LNCaP clone FGC (cell line): ENCODE measurements at regions not wholly inside any gene's neighbourhood (a gene's known extent, or its start where the extent isn't known, plus 50 kb on each side); places are given as distances from the start of the nearest gene placed in this dataset.
"Not testable (repeated sequence)": the region's sequence is repeated elsewhere in the genome, so short reads cannot be mapped to it uniquely, and the experiment has no call there.

ENCODE experiments used
- DNase-seq: peaks from one replicate; pipeline ENCODE4 v3.0.0-alpha.2; 2011; ENCODE audit warnings: low read depth
- H3K4me3 ChIP-seq: 2 replicates; pipeline ENCODE4 v1.5.1; 2011; ENCODE audit warnings: mild to moderate bottlenecking, low read depth, low read length, control low read depth
- TF ChIP-seq, protein P1 (sequence below): IDR thresholded peaks from 2 replicates; pipeline ENCODE4 v1.5.1; 2012; ENCODE audit warnings: mild to moderate bottlenecking; ENCODE audit not compliant: control insufficient read depth, insufficient read depth; ENCODE audit errors: extremely low read depth

DNA sequence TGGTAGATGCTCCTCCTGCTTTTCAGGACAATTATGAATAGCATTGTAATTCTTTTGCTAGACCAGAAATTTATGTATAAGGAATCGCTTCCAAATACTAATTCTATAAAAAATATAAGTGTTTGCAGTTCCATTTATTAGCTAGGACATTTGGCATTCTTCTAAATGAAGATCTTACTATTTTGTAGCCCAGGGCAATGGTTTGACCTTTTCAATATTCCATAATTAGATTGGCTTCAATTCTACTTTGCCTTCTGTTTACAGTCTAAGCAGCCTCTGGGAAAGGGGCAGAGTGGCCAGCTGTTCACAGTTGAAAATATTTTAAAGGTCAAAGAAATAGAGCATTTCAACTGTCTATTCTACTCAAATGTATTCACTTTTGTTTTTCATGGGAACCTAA, 912.1 kb upstream of the GRIA3 start:
- DNase-seq, result peak; percentile 76
- TF ChIP-seq, protein P1, sequence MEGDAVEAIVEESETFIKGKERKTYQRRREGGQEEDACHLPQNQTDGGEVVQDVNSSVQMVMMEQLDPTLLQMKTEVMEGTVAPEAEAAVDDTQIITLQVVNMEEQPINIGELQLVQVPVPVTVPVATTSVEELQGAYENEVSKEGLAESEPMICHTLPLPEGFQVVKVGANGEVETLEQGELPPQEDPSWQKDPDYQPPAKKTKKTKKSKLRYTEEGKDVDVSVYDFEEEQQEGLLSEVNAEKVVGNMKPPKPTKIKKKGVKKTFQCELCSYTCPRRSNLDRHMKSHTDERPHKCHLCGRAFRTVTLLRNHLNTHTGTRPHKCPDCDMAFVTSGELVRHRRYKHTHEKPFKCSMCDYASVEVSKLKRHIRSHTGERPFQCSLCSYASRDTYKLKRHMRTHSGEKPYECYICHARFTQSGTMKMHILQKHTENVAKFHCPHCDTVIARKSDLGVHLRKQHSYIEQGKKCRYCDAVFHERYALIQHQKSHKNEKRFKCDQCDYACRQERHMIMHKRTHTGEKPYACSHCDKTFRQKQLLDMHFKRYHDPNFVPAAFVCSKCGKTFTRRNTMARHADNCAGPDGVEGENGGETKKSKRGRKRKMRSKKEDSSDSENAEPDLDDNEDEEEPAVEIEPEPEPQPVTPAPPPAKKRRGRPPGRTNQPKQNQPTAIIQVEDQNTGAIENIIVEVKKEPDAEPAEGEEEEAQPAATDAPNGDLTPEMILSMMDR, result no peak

DNA sequence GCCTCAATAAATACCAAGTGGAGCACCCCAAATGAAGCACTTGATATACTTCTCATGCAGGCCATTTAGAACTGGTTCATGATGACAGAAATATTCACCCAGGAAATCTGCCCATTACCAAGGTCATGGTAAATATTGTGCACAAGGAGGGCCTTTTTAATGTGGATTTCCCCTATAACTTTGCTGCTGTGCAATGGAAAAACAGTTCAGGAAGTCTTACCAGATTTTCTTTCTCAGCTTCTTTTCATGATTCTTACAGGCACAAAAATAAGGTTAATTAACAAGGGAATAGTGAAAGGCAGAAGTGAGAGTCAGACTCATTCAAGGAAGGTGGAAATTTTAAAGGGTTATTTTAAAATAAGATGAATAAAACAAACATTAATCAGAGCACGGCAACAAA, 904.3 kb upstream of the GRIA3 start:
- H3K4me3 ChIP-seq, result no peak overlapping the region
- TF ChIP-seq, protein P1, result no peak
- DNase-seq, result no peak

More for the DNA sequence above, 912.1 kb upstream of the GRIA3 start:
- H3K4me3 ChIP-seq, result no peak overlapping the region

DNA sequence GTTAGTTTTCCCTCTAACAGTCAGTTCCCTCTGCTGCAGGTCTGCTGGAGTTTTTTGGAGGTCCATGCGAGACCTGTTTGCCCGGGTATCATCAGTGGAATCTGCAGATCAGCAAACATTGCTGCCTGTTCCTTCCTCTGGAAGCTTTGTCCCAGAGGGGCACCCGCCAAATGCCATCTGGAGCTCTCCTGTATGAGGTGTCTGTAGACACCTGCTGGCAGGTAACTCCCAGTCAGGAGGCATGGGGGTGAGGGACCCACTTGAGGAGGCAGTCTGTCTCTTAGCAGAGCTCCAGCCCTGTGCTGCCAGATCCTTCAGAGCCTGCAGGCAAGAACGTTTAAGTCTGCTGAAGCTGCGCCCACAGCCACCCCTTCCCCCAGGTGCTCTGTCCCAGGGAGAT, 884.3 kb upstream of the GRIA3 start:
- DNase-seq, H3K4me3 ChIP-seq: not testable (repeated sequence)

DNA sequence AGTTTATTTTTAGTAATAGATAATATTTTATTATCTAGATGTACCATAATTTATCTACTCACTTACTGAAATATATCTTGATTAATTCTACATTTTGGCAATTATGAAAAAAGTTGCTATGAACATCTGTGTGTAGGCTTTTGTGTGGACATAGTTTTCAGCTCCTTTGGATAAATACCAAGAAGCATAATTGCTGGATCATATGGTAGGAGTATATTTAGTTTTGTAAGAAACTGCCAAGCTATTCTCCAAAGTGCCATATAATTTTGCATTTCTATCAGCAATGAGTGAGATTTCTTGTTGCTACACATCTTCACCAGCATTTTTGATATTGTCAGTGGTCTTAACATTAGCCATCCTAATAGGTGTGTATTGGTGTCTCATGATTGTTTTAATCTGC, 882.6 kb upstream of the GRIA3 start:
- TF ChIP-seq, protein P1, result no peak
- DNase-seq, result no peak
- H3K4me3 ChIP-seq, result no peak overlapping the region

DNA sequence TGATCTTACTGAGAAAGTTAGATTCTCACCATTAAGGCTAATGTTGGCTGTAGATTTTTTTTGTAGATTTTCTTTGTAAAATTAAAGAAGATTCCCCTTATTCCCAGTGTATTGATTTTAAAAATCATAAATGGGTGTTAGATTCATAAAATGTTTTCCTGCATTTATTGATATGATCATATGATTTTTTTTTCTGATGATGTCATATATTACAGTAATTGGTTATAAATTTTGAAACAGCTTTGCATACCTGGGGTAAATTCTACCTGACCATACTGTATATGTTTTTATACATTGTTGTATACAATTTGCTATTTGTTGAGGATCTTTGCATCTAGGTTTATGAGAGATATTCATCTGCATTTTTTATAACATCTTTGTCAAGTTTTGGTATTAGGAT, 880.3 kb upstream of the GRIA3 start:
- TF ChIP-seq, protein P1, result no peak
- DNase-seq, result no peak
- H3K4me3 ChIP-seq, result no peak overlapping the region

DNA sequence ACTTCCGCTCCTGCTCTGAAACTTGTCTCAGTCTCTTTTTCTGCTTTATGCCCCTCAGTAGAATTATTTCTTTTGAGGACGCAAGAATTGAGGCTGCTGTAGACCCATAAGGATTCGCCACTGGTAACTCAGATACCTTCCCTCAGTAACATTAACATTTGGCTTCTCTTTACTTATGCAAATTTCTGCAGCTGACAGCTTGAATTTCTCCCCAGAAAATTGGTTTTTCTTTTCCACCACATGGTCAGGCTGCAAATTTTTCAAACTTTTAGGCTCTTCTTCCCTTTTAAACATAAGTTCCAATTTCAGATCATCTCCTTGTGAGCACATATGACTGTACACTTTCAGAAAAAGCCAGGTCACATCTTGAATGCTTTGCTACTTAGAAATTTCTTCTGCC, 839.3 kb upstream of the GRIA3 start:
- H3K4me3 ChIP-seq, result no peak overlapping the region
- TF ChIP-seq, protein P1, result no peak
- no peak for DNase-seq

DNA sequence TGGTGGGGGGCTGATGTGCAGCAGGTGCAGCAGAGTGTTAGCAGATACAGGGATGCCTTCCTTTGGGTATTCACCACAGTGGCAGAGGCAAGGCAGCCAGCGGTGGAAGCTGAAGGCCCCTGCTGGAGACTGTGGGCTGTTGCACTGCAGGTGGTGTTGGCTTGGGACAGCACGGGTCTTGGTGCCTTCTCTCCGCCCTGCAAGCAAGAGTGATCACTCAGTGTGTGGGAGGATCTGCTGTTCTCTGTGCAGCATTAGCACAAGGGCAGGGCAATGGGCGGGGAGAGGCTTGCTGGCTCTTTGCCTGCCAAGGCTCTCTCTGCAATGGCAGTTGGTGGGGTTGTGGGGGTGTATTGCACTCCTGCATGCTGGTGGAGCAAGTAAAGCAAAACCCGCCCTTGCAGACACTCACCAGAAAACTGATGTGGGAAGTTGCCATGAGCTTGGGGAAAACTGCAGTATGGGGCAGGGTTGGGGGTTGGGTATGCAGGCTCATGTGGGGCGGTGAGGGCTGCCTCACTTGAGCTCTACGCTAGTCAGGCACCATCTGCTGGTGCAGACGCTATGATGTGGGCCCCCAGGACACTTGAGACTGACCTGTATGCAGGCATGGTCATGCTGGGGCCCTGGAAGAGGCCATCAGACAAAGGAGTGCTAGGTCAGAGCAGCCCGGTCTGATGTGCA, 820.8 kb upstream of the GRIA3 start:
- no peak for DNase-seq
- TF ChIP-seq, protein P1, result no peak
- H3K4me3 ChIP-seq, result no peak overlapping the region

DNA sequence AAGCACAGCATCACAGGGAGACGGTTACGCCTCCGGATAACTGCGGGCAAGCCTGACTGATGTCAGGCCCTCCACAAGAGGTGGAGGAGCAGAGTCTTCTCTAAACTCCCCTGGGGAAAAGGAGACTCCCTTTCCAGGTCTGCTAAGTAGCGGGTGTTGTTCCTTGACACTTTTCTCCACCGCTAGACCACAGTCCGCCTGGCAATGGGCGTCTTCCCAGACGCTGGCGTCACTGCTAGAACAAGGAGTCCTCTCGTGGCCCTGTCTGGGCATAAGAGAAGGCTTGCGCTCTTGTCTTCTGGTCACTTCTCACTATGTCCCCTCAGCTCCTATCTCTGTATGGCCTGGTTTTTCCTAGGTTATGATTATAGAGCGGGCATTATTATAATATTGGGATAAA, 808.5 kb upstream of the GRIA3 start:
- not testable (repeated sequence) for DNase-seq, H3K4me3 ChIP-seq
